HEK293T (cell line): ENCODE measurements at regions not wholly inside any gene's neighbourhood (a gene's known extent, or its start where the extent isn't known, plus 50 kb on each side); places are given as distances from the start of the nearest gene placed in this dataset.
"Not testable (repeated sequence)": the region's sequence is repeated elsewhere in the genome, so short reads cannot be mapped to it uniquely, and the experiment has no call there.

ENCODE experiments used
- ARNT ChIP-seq: fragments of 450-650 bp; IDR thresholded peaks from 2 replicates; pipeline ENCODE4 v1.6.1; 2017; ENCODE audit warnings: mild to moderate bottlenecking
- BHLHE40 ChIP-seq: fragments of 450-650 bp; IDR thresholded peaks from 2 replicates; pipeline ENCODE4 v1.6.1; 2016; ENCODE audit warnings: mild to moderate bottlenecking, moderate library complexity, borderline replicate concordance
- ELF4 ChIP-seq: fragments of 450-650 bp; IDR thresholded peaks from 2 replicates; pipeline ENCODE4 v1.6.1; 2017; ENCODE audit warnings: antibody characterized with exemption
- FOXA1 ChIP-seq: fragments of 450-650 bp; IDR thresholded peaks from 2 replicates; pipeline ENCODE4 v1.6.1; 2016; ENCODE audit warnings: mild to moderate bottlenecking
- FOXK2 ChIP-seq: fragments of 450-650 bp; IDR thresholded peaks from 2 replicates; pipeline ENCODE4 v1.6.1; 2016; ENCODE audit warnings: mild to moderate bottlenecking
- FOXM1 ChIP-seq: fragments of 450-650 bp; IDR thresholded peaks from 2 replicates; pipeline ENCODE4 v1.6.1; 2017; ENCODE audit warnings: mild to moderate bottlenecking, borderline replicate concordance
- HDGF ChIP-seq: fragments of 450-650 bp; IDR thresholded peaks from 2 replicates; pipeline ENCODE4 v1.6.1; 2017; ENCODE audit warnings: antibody characterized with exemption, borderline replicate concordance
- L3MBTL2 ChIP-seq: fragments of 450-650 bp; conservative IDR thresholded peaks from 2 replicates; pipeline ENCODE4 v1.6.1; 2016; ENCODE audit warnings: mild to moderate bottlenecking
- NFRKB ChIP-seq: fragments of 450-650 bp; IDR thresholded peaks from 2 replicates; pipeline ENCODE4 v1.6.1; 2016; ENCODE audit warnings: mild to moderate bottlenecking, moderate library complexity
- SP1 ChIP-seq: fragments of 450-650 bp; IDR thresholded peaks from 2 replicates; pipeline ENCODE4 v1.6.1; 2017
- SUZ12 ChIP-seq: fragments of 450-650 bp; IDR thresholded peaks from 2 replicates; pipeline ENCODE4 v1.6.1; 2016; ENCODE audit warnings: mild to moderate bottlenecking
- TARDBP ChIP-seq: fragments of 450-650 bp; IDR thresholded peaks from 2 replicates; pipeline ENCODE4 v1.6.1; 2016
- ZNF384 ChIP-seq: fragments of 450-650 bp; IDR thresholded peaks from 2 replicates; pipeline ENCODE4 v1.6.1; 2016
- TF ChIP-seq, protein P1 (sequence below): fragments of 450-650 bp; IDR thresholded peaks from 2 replicates; pipeline ENCODE4 v1.6.1; 2016

DNA sequence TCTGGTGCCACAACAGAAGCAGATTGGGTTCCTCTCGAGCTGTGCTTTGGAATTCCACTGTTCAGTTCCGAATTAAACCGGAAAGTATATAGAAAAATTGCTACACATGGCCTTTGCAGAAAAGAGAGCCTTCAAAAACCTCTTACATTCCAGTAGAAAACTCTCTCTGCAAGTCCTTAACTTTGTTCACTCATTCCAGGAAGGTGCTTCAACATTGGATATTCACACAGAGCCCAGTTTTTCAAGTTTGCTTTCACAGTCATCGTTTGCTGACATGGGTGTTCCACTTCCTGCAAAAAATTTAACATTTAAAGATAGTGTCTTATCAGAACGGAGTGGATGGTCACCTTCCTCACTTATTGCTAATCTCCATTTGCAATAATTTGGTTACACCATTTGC is 93.7 kb downstream of the PPIAL4C start:
- not testable (repeated sequence) for TF ChIP-seq HDGF, FOXK2, NFRKB, ZNF384, L3MBTL2, BHLHE40, SP1, TARDBP, FOXM1, SUZ12, FOXA1, ARNT, ELF4
- TF ChIP-seq, protein P1, sequence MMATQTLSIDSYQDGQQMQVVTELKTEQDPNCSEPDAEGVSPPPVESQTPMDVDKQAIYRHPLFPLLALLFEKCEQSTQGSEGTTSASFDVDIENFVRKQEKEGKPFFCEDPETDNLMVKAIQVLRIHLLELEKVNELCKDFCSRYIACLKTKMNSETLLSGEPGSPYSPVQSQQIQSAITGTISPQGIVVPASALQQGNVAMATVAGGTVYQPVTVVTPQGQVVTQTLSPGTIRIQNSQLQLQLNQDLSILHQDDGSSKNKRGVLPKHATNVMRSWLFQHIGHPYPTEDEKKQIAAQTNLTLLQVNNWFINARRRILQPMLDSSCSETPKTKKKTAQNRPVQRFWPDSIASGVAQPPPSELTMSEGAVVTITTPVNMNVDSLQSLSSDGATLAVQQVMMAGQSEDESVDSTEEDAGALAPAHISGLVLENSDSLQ: not testable (repeated sequence)
